B cell (primary cell): ENCODE measurements at regions not wholly inside any gene's neighbourhood (a gene's known extent, or its start where the extent isn't known, plus 50 kb on each side); places are given as distances from the start of the nearest gene placed in this dataset.

Experiments
- EZH2 ChIP-seq: IDR thresholded peaks from 2 replicates; pipeline ENCODE4 v1.6.1; 2012; ENCODE audit warnings: borderline replicate concordance, low read depth, mild to moderate bottlenecking, moderate library complexity, low read length; ENCODE audit not compliant: insufficient read depth, poor library complexity, severe bottlenecking
- TF ChIP-seq, protein P1 (sequence below): fragments of 200-600 bp; IDR thresholded peaks from one replicate; pipeline ENCODE4 v1.8.0; 2022; ENCODE audit warnings: antibody characterized with exemption, mild to moderate bottlenecking

DNA sequence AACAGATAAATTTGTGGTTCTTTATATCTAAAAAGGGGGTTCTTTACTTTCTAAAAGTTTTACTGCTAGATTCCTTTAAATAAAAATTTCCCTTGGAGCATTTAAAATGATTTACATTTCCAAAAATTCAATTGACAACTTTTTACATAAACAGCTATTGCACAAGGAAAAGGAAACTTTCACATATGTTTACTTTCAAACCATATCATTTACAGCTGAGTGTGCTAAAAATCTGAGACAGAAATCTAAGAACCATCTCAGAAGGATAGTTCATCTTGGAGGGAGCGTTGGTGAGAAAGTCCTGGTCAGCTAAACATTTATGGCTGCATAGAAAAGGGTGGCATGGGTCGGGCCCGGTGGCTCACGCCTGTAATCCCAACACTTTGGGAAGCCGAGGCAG lies 235.4 kb downstream of the DTWD2 start:
- TF ChIP-seq, protein P1, sequence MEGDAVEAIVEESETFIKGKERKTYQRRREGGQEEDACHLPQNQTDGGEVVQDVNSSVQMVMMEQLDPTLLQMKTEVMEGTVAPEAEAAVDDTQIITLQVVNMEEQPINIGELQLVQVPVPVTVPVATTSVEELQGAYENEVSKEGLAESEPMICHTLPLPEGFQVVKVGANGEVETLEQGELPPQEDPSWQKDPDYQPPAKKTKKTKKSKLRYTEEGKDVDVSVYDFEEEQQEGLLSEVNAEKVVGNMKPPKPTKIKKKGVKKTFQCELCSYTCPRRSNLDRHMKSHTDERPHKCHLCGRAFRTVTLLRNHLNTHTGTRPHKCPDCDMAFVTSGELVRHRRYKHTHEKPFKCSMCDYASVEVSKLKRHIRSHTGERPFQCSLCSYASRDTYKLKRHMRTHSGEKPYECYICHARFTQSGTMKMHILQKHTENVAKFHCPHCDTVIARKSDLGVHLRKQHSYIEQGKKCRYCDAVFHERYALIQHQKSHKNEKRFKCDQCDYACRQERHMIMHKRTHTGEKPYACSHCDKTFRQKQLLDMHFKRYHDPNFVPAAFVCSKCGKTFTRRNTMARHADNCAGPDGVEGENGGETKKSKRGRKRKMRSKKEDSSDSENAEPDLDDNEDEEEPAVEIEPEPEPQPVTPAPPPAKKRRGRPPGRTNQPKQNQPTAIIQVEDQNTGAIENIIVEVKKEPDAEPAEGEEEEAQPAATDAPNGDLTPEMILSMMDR, result no peak
- TF ChIP-seq EZH2, result no peak
